H9 (cell line): ENCODE measurements at regions not wholly inside any gene's neighbourhood (a gene's known extent, or its start where the extent isn't known, plus 50 kb on each side); places are given as distances from the start of the nearest gene placed in this dataset.

Experiments
- DNase-seq: peaks from one replicate; pipeline ENCODE4 v3.0.0-alpha.2; 2017
- H2AFZ ChIP-seq: one replicate; pipeline ENCODE4 v1.6.1; 2013; ENCODE audit warnings: mild to moderate bottlenecking, low read length, control low read depth, moderate library complexity
- H2AK5ac ChIP-seq: 2 replicates; pipeline ENCODE4 v1.6.1; 2013; ENCODE audit warnings: low read length, control low read depth, mixed read lengths; ENCODE audit not compliant: insufficient read length
- H2BK120ac ChIP-seq: one replicate; pipeline ENCODE4 v1.6.1; 2013; ENCODE audit warnings: low read depth, mild to moderate bottlenecking, low read length, control low read depth, inconsistent platforms; ENCODE audit not compliant: poor library complexity, severe bottlenecking
- H2BK12ac ChIP-seq: 2 replicates; pipeline ENCODE4 v1.6.1; 2013; ENCODE audit warnings: low read length, control low read depth, mixed read lengths, low read depth; ENCODE audit not compliant: insufficient read length
- H2BK15ac ChIP-seq: 2 replicates; pipeline ENCODE4 v1.6.1; 2013; ENCODE audit warnings: low read depth, low read length, control low read depth
- H2BK20ac ChIP-seq: one replicate; pipeline ENCODE4 v1.6.1; 2013; ENCODE audit warnings: low read depth, mild to moderate bottlenecking, low read length, control low read depth, inconsistent platforms; ENCODE audit not compliant: poor library complexity, severe bottlenecking
- H2BK5ac ChIP-seq: 2 replicates; pipeline ENCODE4 v1.6.1; 2013; ENCODE audit warnings: low read length, control low read depth, mixed read lengths; ENCODE audit not compliant: insufficient read length
- H3K14ac ChIP-seq: 2 replicates; pipeline ENCODE4 v1.6.1; 2013; ENCODE audit warnings: low read length, control low read depth; ENCODE audit not compliant: insufficient read depth
- H3K18ac ChIP-seq: 2 replicates; pipeline ENCODE4 v1.6.1; 2013; ENCODE audit warnings: low read depth, mild to moderate bottlenecking, mixed read lengths, low read length, control low read depth; ENCODE audit not compliant: insufficient read length
- H3K23ac ChIP-seq: 2 replicates; pipeline ENCODE4 v1.6.1; 2013; ENCODE audit warnings: low read length, control low read depth, mixed read lengths, low read depth; ENCODE audit not compliant: insufficient read length
- H3K23me2 ChIP-seq: 2 replicates; pipeline ENCODE4 v1.6.1; 2013; ENCODE audit warnings: low read depth, mild to moderate bottlenecking, mixed read lengths, low read length, control low read depth; ENCODE audit not compliant: insufficient read length, poor library complexity, severe bottlenecking
- H3K27ac ChIP-seq: 2 replicates; pipeline ENCODE4 v1.5.1; 2013; ENCODE audit warnings: low read length, control low read depth, mixed read lengths, low read depth; ENCODE audit not compliant: insufficient read length
- H3K27me3 ChIP-seq: 2 replicates; pipeline ENCODE4 v1.6.1; 2013; ENCODE audit warnings: low read length, control low read depth, inconsistent platforms; ENCODE audit not compliant: insufficient read depth
- H3K4ac ChIP-seq: 2 replicates; pipeline ENCODE4 v1.6.1; 2013; ENCODE audit warnings: low read depth, mild to moderate bottlenecking, control low read depth, inconsistent platforms, low read length, moderate library complexity
- H3K4me1 ChIP-seq: 2 replicates; pipeline ENCODE4 v1.6.1; 2013; ENCODE audit warnings: low read length, control low read depth, inconsistent platforms; ENCODE audit not compliant: insufficient read depth
- H3K4me2 ChIP-seq: 2 replicates; pipeline ENCODE4 v1.6.1; 2013; ENCODE audit warnings: low read length, control low read depth, mixed read lengths; ENCODE audit not compliant: insufficient read length, insufficient read depth
- H3K56ac ChIP-seq: 2 replicates; pipeline ENCODE4 v1.6.1; 2013; ENCODE audit warnings: low read depth, mild to moderate bottlenecking, mixed read lengths, low read length, control low read depth; ENCODE audit not compliant: insufficient read length
- H3K79me1 ChIP-seq: 2 replicates; pipeline ENCODE4 v1.6.1; 2013; ENCODE audit warnings: low read depth, mild to moderate bottlenecking, moderate library complexity, low read length, control low read depth, inconsistent platforms; ENCODE audit not compliant: insufficient read depth, poor library complexity, severe bottlenecking
- H3K79me2 ChIP-seq: 2 replicates; pipeline ENCODE4 v1.6.1; 2013; ENCODE audit warnings: low read length, control low read depth, inconsistent platforms; ENCODE audit not compliant: insufficient read depth
- H3K9ac ChIP-seq: 2 replicates; pipeline ENCODE4 v1.6.1; 2013; ENCODE audit warnings: low read length, control low read depth, mixed read lengths; ENCODE audit not compliant: insufficient read length; ENCODE audit errors: extremely low read depth
- H3K9me3 ChIP-seq: one replicate; pipeline ENCODE4 v1.6.1; 2013; ENCODE audit warnings: low read depth, low read length, inconsistent platforms; ENCODE audit not compliant: control insufficient read depth
- H3T11ph ChIP-seq: one replicate; pipeline ENCODE4 v1.6.1; 2013; ENCODE audit warnings: mild to moderate bottlenecking, low read length, control low read depth, inconsistent platforms
- H4K20me1 ChIP-seq: one replicate; pipeline ENCODE4 v1.6.1; 2013; ENCODE audit not compliant: control insufficient read depth, insufficient read length, insufficient read depth
- H4K5ac ChIP-seq: 2 replicates; pipeline ENCODE4 v1.6.1; 2013; ENCODE audit warnings: low read depth, mild to moderate bottlenecking, mixed read lengths, low read length, control low read depth; ENCODE audit not compliant: insufficient read length
- H4K8ac ChIP-seq: replicated peaks from 2 replicates; pipeline ENCODE4 v1.6.1; 2013; ENCODE audit warnings: low read length, control low read depth, mixed read lengths, low read depth; ENCODE audit not compliant: insufficient read length
- H4K91ac ChIP-seq: 2 replicates; pipeline ENCODE4 v1.6.1; 2013; ENCODE audit warnings: low read depth, mild to moderate bottlenecking, moderate library complexity, mixed read lengths, low read length, control low read depth; ENCODE audit not compliant: insufficient read length
- H3K27ac Mint-ChIP-seq, 3 experiments: 2 replicates in 2 of 3; 3 replicates in 1 of 3; pipeline ENCODE4 v1.8.0; 2020 to 2021; ENCODE audit warnings: mixed read lengths in 3 of 3, mild to moderate bottlenecking in 1 of 3, moderate library complexity in 1 of 3
- H3K27me3 Mint-ChIP-seq: 2 replicates; pipeline ENCODE4 v1.8.0; 2021; ENCODE audit warnings: low read depth, mild to moderate bottlenecking, moderate library complexity, mixed read lengths
- H3K36me3 Mint-ChIP-seq, 3 experiments: 2 replicates in 2 of 3; 3 replicates in 1 of 3; pipeline ENCODE4 v1.8.0; 2020 to 2021; ENCODE audit warnings: low read depth in 3 of 3, mixed read lengths in 3 of 3; ENCODE audit not compliant: insufficient read depth in 1 of 3
- H3K4me1 Mint-ChIP-seq, 2 experiments: 2 replicates each; pipeline ENCODE4 v1.8.0; 2020; ENCODE audit warnings: mixed read lengths in 2 of 2
- H3K4me3 Mint-ChIP-seq, 2 experiments: 2 replicates in 1 of 2; 3 replicates in 1 of 2; pipeline ENCODE4 v1.8.0; 2020 to 2021; ENCODE audit warnings: mild to moderate bottlenecking in 2 of 2, mixed read lengths in 2 of 2, moderate library complexity in 1 of 2
- H3K9me3 Mint-ChIP-seq, 2 experiments: 2 replicates in 1 of 2; 3 replicates in 1 of 2; pipeline ENCODE4 v1.8.0; 2020; ENCODE audit warnings: mild to moderate bottlenecking in 2 of 2, mixed read lengths in 2 of 2, moderate library complexity in 1 of 2
- WGBS: extraction: QIAGEN DNeasy Blood & Tissue Kit; methylation state at CpG from one replicate; pipeline ENCODE4 v1.1.7; 2013; ENCODE audit warnings: missing lambda C conversion rate, low lambda C conversion rate, mixed read lengths; ENCODE audit not compliant: insufficient read length; ENCODE audit errors: extremely low coverage; 5-methylcytosine and 5-hydroxymethylcytosine counted together
- TF ChIP-seq, protein P1 (sequence below): fragments of 200-600 bp; sonication (generic); conservative IDR thresholded peaks from 3 replicates; pipeline ENCODE4 v1.8.0; 2021; ENCODE audit warnings: antibody characterized with exemption, mild to moderate bottlenecking

GRCh38 chr16:16973707-16974591, 496.8 kb downstream of the XYLT1 start:
- Mint-ChIP-seq H3K4me1 (no peaks in the 10 kb centered on the region), H3K27me3 (no peaks in the 10 kb centered on the region; the same call in 1 of the 2 replicates), H3K36me3 (no peaks in the 10 kb centered on the region; a peak in 1 of 7 replicates), H3K27ac (no peak overlapping the region), H3K4me3 (no peak overlapping the region), H3K9me3 (peaks cover 0 to 3% of the 10 kb centered on the region in 2 experiments; a peak in 2 of 5 replicates)
- Histone ChIP-seq H3K27me3 (no peaks in the 10 kb centered on the region), H3K23me2 (no peaks in the 10 kb centered on the region), H3K79me2 (no peaks in the 10 kb centered on the region), H2BK15ac (no peak overlapping the region), H2BK120ac (no peak overlapping the region), H4K20me1 (no peaks in the 10 kb centered on the region), H2BK5ac (no peak overlapping the region), H4K5ac (no peak overlapping the region), H3K56ac (no peak overlapping the region), H3K4me1 (no peaks in the 10 kb centered on the region), H2BK12ac (no peak overlapping the region), H4K91ac (no peak overlapping the region), H3T11ph (no peak overlapping the region), H2AFZ (no peak overlapping the region), H3K9me3 (no peaks in the 10 kb centered on the region), H3K23ac (no peak overlapping the region), H3K4me2 (no peak overlapping the region), H3K4ac (no peak overlapping the region), H3K27ac (no peak overlapping the region), H4K8ac (no peak overlapping the region), H2AK5ac (no peak overlapping the region), H3K9ac (no peak overlapping the region), H2BK20ac (no peak overlapping the region), H3K79me1 (no peaks in the 10 kb centered on the region), H3K18ac (no peak overlapping the region), H3K14ac (no peak overlapping the region)
- TF ChIP-seq, protein P1, sequence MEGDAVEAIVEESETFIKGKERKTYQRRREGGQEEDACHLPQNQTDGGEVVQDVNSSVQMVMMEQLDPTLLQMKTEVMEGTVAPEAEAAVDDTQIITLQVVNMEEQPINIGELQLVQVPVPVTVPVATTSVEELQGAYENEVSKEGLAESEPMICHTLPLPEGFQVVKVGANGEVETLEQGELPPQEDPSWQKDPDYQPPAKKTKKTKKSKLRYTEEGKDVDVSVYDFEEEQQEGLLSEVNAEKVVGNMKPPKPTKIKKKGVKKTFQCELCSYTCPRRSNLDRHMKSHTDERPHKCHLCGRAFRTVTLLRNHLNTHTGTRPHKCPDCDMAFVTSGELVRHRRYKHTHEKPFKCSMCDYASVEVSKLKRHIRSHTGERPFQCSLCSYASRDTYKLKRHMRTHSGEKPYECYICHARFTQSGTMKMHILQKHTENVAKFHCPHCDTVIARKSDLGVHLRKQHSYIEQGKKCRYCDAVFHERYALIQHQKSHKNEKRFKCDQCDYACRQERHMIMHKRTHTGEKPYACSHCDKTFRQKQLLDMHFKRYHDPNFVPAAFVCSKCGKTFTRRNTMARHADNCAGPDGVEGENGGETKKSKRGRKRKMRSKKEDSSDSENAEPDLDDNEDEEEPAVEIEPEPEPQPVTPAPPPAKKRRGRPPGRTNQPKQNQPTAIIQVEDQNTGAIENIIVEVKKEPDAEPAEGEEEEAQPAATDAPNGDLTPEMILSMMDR: no peak
- no CpG with 5 or more reads among the region's 10 CpGs for WGBS
- DNase-seq: no peak
